K562 (cell line): ENCODE measurements at regions not wholly inside any gene's neighbourhood (a gene's known extent, or its start where the extent isn't known, plus 50 kb on each side); places are given as distances from the start of the nearest gene placed in this dataset.

Source experiments
- CEBPB ChIP-seq: fragments of 450-650 bp; IDR thresholded peaks from 2 replicates; pipeline ENCODE4 v1.6.1; 2016; ENCODE audit warnings: missing genetic modification characterization, missing compliant biosample characterization
- CREBBP ChIP-seq: IDR thresholded peaks from one replicate; pipeline ENCODE4 v1.6.1; 2012; ENCODE audit warnings: low read depth, mild to moderate bottlenecking, control low read depth, inconsistent platforms, low read length
- GABPB1 ChIP-seq: sonication (generic); formaldehyde crosslinking; IDR thresholded peaks from 2 replicates; pipeline ENCODE4 v1.8.0; 2022; ENCODE audit warnings: mild to moderate bottlenecking, missing genetic modification reagents
- PHF20 ChIP-seq: fragments of 450-650 bp; IDR thresholded peaks from 2 replicates; pipeline ENCODE4 v1.6.1; 2018; ENCODE audit not compliant: partially characterized antibody
- ZNF143 ChIP-seq: sonication (generic); formaldehyde crosslinking; IDR thresholded peaks from 2 replicates; pipeline ENCODE4 v1.9.0; 2022; ENCODE audit warnings: mild to moderate bottlenecking, missing genetic modification reagents
- TF ChIP-seq, protein P1 (sequence below), 3 experiments: IDR thresholded peaks in 2 of 3; conservative IDR thresholded peaks in 1 of 3; 2 replicates each; pipeline ENCODE4 v1.5.1; 2011 to 2012; ENCODE audit warnings: low read length in 3 of 3, mild to moderate bottlenecking in 3 of 3, control low read depth in 2 of 3, improper control_type of control experiment in 1 of 3, inconsistent platforms in 1 of 3, low read depth in 1 of 3, mixed read lengths in 1 of 3, moderate library complexity in 1 of 3; ENCODE audit not compliant: insufficient read depth in 2 of 3
- TF ChIP-seq, protein P2 (sequence below): fragments of 250-450 bp; sonication (Bioruptor Pico); IDR thresholded peaks from 2 replicates; pipeline ENCODE4 v1.4.0; 2020; ENCODE audit warnings: mild to moderate bottlenecking

DNA sequence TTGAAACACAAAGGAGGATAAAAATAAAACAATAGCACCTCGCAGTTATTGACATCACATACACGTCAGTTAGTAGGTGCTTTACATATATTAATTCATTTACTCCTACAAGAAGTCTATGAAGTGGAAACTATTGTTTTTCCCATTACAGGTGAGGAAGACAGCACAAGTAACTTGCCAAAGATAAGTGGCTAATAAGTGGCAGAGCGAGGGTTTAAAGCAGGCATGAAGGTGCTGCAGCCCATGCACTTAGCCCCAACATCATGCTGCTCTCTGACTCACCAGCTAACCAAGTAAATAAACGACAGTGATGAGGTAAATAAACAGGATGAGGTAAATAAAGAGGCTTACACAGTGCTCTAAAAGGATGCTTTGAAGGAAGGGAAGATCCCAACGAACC lies 498.6 kb upstream of the ZEB2 start:
- TF ChIP-seq, protein P1, sequence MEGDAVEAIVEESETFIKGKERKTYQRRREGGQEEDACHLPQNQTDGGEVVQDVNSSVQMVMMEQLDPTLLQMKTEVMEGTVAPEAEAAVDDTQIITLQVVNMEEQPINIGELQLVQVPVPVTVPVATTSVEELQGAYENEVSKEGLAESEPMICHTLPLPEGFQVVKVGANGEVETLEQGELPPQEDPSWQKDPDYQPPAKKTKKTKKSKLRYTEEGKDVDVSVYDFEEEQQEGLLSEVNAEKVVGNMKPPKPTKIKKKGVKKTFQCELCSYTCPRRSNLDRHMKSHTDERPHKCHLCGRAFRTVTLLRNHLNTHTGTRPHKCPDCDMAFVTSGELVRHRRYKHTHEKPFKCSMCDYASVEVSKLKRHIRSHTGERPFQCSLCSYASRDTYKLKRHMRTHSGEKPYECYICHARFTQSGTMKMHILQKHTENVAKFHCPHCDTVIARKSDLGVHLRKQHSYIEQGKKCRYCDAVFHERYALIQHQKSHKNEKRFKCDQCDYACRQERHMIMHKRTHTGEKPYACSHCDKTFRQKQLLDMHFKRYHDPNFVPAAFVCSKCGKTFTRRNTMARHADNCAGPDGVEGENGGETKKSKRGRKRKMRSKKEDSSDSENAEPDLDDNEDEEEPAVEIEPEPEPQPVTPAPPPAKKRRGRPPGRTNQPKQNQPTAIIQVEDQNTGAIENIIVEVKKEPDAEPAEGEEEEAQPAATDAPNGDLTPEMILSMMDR (IDR thresholded peaks at IDR 0.05 in 2 of 3, conservative IDR thresholded peaks at IDR 0.05 in 1 of 3; ENCODE audit: insufficient read depth in 2 of 3, low read depth in 1 of 3, low read length in 3 of 3) = no peak
- TF ChIP-seq PHF20 (no peak), GABPB1 (CRISPR knock-in tag) (no peak), CEBPB (tag) (no peak), ZNF143 (CRISPR knock-in tag) (no peak), CREBBP (no peak)
- TF ChIP-seq, protein P2, sequence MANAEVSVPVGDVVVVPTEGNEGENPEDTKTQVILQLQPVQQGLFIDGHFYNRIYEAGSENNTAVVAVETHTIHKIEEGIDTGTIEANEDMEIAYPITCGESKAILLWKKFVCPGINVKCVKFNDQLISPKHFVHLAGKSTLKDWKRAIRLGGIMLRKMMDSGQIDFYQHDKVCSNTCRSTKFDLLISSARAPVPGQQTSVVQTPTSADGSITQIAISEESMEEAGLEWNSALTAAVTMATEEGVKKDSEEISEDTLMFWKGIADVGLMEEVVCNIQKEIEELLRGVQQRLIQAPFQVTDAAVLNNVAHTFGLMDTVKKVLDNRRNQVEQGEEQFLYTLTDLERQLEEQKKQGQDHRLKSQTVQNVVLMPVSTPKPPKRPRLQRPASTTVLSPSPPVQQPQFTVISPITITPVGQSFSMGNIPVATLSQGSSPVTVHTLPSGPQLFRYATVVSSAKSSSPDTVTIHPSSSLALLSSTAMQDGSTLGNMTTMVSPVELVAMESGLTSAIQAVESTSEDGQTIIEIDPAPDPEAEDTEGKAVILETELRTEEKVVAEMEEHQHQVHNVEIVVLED (CRISPR knock-in tag) = no peak
